ENCODE measurements at regions not wholly inside any gene's neighbourhood (a gene's known extent, or its start where the extent isn't known, plus 50 kb on each side); places are given as distances from the start of the nearest gene placed in this dataset.

DNA sequence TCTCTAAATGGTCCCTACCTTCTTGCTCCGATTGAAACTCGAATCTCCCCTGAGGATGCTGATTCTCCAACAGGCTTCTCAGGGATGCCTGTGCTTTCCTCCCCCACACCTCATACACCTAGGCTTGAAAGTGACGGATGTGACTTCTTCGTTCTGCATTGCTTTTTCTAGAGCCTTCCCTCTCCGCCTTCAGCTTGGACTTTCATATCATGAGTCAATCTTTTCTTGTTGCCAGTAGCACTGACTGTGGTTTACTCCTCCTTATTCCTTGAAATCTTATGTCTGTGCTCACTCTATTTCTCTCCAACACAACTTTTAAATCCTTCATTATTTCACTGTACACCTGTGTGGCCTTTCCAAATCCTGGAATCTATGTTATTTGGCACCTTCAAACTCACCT lies 451.4 kb downstream of the TMX3 start:
- TF ChIP-seq, protein P1, sequence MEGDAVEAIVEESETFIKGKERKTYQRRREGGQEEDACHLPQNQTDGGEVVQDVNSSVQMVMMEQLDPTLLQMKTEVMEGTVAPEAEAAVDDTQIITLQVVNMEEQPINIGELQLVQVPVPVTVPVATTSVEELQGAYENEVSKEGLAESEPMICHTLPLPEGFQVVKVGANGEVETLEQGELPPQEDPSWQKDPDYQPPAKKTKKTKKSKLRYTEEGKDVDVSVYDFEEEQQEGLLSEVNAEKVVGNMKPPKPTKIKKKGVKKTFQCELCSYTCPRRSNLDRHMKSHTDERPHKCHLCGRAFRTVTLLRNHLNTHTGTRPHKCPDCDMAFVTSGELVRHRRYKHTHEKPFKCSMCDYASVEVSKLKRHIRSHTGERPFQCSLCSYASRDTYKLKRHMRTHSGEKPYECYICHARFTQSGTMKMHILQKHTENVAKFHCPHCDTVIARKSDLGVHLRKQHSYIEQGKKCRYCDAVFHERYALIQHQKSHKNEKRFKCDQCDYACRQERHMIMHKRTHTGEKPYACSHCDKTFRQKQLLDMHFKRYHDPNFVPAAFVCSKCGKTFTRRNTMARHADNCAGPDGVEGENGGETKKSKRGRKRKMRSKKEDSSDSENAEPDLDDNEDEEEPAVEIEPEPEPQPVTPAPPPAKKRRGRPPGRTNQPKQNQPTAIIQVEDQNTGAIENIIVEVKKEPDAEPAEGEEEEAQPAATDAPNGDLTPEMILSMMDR (IDR thresholded peaks at IDR 0.05; ENCODE audit: control extremely low read depth, extremely low read depth, low read depth, missing control alignments) = no peak
- POLR2A ChIA-PET = no interaction called here
- DNase-seq (ENCODE audit: extremely low spot score) = no peak
- CTCF ChIA-PET = no interaction called here

DNA sequence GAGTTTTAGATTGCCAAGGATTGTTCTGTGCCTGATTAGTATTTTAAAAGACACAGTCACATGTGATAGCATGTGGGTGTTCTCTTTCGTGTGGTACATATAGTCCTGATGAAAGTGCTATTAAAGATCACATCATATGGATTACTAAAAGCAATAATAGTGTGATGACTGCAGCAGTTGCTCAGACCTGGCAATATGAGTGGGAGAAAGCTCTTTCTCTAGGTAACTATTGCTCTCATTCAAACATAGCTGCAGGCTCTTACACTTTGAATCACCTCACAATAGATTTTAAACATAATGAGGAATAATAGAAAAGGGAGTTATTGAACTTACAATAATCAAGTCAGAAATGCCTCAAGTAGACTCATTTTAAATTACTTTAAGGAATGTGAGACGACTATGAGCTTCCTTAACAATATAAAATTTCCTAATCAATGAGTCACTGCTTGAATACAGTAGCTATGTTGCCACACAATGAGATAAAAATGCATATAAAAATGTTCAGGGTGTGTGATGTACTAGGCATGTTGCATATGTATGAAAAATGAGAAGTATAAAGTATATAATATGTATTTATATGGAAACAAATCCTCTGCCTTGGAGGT lies 452.1 kb downstream of the TMX3 start:
- ChIA-PET POLR2A (no interaction called here), CTCF (no interaction called here)
- TF ChIP-seq, protein P1 (IDR thresholded peaks at IDR 0.05; ENCODE audit: control extremely low read depth, extremely low read depth, low read depth, missing control alignments) = no peak
- no peak for DNase-seq (ENCODE audit: extremely low spot score)

DNA sequence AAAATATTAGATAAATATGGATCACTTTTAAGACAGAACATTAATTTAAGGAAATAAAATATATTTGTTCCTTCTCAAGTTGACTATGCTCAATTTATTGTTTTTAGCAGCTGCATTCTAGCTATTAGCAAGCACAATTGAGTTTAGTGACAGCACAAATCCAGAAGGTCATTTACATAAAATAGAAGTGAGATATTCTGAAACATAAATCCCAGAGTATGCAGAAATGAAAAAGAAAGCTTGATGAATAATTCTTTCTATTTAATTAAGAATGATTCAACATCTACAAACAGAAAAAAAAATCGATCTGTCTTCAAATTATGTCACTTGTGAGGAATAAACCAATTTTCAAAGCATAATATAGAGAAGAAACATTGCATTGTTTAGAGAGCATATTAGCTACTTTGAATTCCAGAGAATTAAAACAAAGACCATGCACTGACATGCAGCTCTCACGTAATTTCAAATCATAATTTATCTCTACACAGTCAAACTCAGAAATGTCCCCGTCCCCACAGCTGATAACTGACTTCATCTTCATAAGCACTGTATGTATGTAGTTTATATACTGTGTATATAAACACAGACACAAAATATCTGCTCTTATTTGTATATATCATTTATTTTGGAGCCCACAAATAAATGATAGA lies 458.4 kb downstream of the TMX3 start:
- ChIA-PET POLR2A (no interaction called here), CTCF (no interaction called here)
- no peak for DNase-seq (ENCODE audit: extremely low spot score)
- TF ChIP-seq, protein P1 (IDR thresholded peaks at IDR 0.05; ENCODE audit: control extremely low read depth, extremely low read depth, low read depth, missing control alignments) = no peak

DNA sequence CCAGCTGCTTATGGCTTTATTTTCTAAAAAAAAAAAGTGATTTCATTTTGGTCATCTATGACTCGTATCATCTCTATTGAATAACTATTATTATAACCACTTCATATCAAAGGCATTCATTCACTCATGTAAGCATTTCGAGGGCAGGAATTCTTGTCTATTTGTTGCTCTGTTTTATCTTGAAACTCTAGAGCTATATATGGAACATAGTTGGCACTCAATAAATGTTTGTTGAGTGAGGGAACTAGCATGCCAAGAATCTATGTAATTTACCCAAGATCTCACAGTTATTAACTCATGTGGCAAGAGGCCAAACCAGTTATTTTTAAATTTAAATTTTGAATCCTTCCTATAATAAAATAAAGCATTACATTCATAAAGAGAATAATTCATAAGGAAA lies 470.1 kb downstream of the TMX3 start:
- CTCF ChIA-PET = no interaction called here
- TF ChIP-seq, protein P1 (IDR thresholded peaks at IDR 0.05; ENCODE audit: control extremely low read depth, extremely low read depth, low read depth, missing control alignments) = no peak
- POLR2A ChIA-PET = no interaction called here
- DNase-seq (ENCODE audit: extremely low spot score) = no peak

DNA sequence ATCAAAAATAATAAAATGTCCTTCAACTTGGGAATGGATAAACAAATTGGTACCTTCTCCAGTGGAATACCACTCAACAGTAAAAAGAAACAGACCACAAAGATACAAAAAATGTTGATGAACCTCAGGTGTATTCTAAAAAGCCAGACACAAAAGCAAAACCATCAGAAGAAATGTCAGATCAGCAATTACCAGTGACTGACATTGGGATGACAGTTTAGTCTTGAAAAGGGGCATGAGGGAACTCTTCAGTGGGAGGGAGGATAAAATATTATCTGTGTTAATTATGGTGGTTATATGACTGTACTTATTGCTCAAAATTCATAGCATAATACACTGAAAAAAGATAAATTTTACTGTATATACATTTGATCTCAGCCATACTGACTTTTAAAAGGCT lies 473.0 kb downstream of the TMX3 start:
- ChIA-PET POLR2A (no interaction called here), CTCF (interaction anchor here (1.2 kb wide), 1 partner anchor 60 kb away, joined by 3 read pairs; no protein-coding TSS in a partner anchor)
- no peak for DNase-seq (ENCODE audit: extremely low spot score)
- TF ChIP-seq, protein P1 (IDR thresholded peaks at IDR 0.05; ENCODE audit: control extremely low read depth, extremely low read depth, low read depth, missing control alignments) = no peak

DNA sequence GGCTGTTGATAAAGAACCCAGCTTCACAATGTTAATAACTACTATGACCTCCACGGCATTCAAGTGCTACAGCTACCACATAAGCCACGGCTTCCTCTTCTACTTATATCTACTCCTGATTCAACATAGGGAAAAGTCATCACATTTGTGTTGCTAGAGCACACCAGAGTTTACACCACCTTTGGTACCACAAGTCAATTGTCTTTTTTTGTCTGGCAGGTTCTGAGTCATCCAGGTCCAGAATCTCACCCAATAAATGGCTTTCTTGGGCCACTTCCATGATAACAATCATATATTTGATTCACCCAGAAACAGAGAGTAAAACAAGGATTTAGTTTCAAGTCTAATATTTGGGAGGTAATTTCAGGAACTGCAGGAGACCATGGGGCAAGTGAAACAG lies 480.2 kb downstream of the TMX3 start:
- no peak for DNase-seq (ENCODE audit: extremely low spot score)
- ChIA-PET POLR2A (no interaction called here), CTCF (no interaction called here)
- TF ChIP-seq, protein P1 (IDR thresholded peaks at IDR 0.05; ENCODE audit: control extremely low read depth, extremely low read depth, low read depth, missing control alignments) = no peak
